Endothelial cell of umbilical vein (primary cell): ENCODE measurements at regions not wholly inside any gene's neighbourhood (a gene's known extent, or its start where the extent isn't known, plus 50 kb on each side); places are given as distances from the start of the nearest gene placed in this dataset.

ENCODE experiments used
- CTCF ChIP-seq, 2 donors: IDR thresholded peaks; 1 replicate in 1 of 2; 2 replicates in 1 of 2; pipeline ENCODE4 v1.5.1; 2011; ENCODE audit warnings: low read length in 2 of 2, mild to moderate bottlenecking in 2 of 2, moderate library complexity in 2 of 2, control low read depth in 1 of 2, inconsistent platforms in 1 of 2, low read depth in 1 of 2; ENCODE audit not compliant: insufficient read depth in 1 of 2; ENCODE audit errors: extremely low read depth in 1 of 2
- EZH2 ChIP-seq: IDR thresholded peaks from 2 replicates; pipeline ENCODE4 v1.6.1; 2012; ENCODE audit warnings: borderline replicate concordance, low read depth, mild to moderate bottlenecking, moderate library complexity, low read length, inconsistent platforms; ENCODE audit not compliant: severe bottlenecking
- FOS ChIP-seq: IDR thresholded peaks from 2 replicates; pipeline ENCODE4 v1.6.1; 2011; ENCODE audit warnings: mild to moderate bottlenecking, low read length, moderate library complexity, borderline replicate concordance; ENCODE audit not compliant: insufficient read depth
- POLR2AphosphoS5 ChIP-seq: IDR thresholded peaks from 2 replicates; pipeline ENCODE4 v1.6.1; 2012; ENCODE audit warnings: low read depth, mild to moderate bottlenecking, control low read depth, low read length, moderate library complexity; ENCODE audit not compliant: insufficient read depth

- TF ChIP-seq CTCF (IDR thresholded peaks at IDR 0.05; ENCODE audit: extremely low read depth in 1 of 2, insufficient read depth in 1 of 2, low read depth in 1 of 2, low read length in 2 of 2) (no peak), FOS (no peak), EZH2 (no peak), POLR2AphosphoS5 (no peak)
Measured at GRCh38 chr13:73278186-73278585, 219.4 kb downstream of the KLF5 start.
